ENCODE measurements at regions not wholly inside any gene's neighbourhood (a gene's known extent, or its start where the extent isn't known, plus 50 kb on each side); places are given as distances from the start of the nearest gene placed in this dataset.

DNA sequence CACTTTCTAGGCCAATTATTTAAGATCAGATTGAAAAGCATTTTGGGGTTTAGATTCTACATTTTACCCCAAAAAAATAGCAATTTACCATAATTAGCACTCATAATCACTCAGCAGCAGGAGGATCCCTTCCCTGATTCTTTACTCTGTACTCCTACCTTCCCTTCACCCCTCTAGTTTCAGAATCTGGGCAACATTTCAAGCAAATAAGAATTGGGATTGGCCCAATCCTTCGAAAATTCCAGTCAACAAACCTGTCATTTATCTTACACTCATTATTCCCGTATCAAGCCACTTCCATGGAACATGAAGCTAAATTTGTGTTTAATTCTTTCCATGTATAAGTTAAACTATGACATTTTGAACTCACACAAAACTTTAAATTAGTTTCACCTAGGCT, 349.1 kb upstream of the USP15 start:
- DNase-seq (ENCODE audit: low read depth, low spot score) (no peak), ATAC-seq (no peak)
- Histone ChIP-seq H3K4me1 (ENCODE audit: control insufficient read depth in 1 of 2, insufficient read depth in 2 of 2, low read length in 2 of 2) (no peaks in the 10 kb centered on the region), H3K27me3 (ENCODE audit: insufficient read depth, low read length) (no peaks in the 10 kb centered on the region), H3K79me2 (ENCODE audit: insufficient read depth, low read length) (no peaks in the 10 kb centered on the region), H3K9ac (ENCODE audit: low read length) (no peak overlapping the region), H3K4me2 (ENCODE audit: low read length) (no peak overlapping the region), H4K20me1 (ENCODE audit: insufficient read depth) (no peaks in the 10 kb centered on the region), H3K9me3 (ENCODE audit: control insufficient read depth in 1 of 2, insufficient read depth in 1 of 2, low read depth in 1 of 2, low read length in 2 of 2) (no peaks in the 10 kb centered on the region), H3K36me3 (ENCODE audit: control insufficient read depth in 1 of 2, insufficient read depth in 2 of 2, low read length in 2 of 2) (no peaks in the 10 kb centered on the region), H3K9me2 (ENCODE audit: insufficient read depth) (no peaks in the 10 kb centered on the region), H3K4me3 (replicated peaks in 1 of 2; ENCODE audit: low read depth in 1 of 2, low read length in 2 of 2) (no peak overlapping the region), H2AFZ (ENCODE audit: low read depth, low read length, poor library complexity, severe bottlenecking) (no peak overlapping the region), H3K27ac (ENCODE audit: low read depth, low read length) (no peak overlapping the region)
- intact Hi-C loops (cut with micrococcal nuclease) = no loop called here
- no TSS peak for BruUV-seq (replicated peaks)
- TF ChIP-seq, protein P1, sequence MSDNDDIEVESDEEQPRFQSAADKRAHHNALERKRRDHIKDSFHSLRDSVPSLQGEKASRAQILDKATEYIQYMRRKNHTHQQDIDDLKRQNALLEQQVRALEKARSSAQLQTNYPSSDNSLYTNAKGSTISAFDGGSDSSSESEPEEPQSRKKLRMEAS (IDR thresholded peaks at IDR 0.05) = no peak
- TF ChIP-seq POLR2AphosphoS5 (IDR thresholded peaks at IDR 0.05; ENCODE audit: low read depth, low read length) (no peak), YY1 (IDR thresholded peaks at IDR 0.05; ENCODE audit: extremely low read depth, insufficient replicate concordance, low read depth, low read length) (no peak), FOSL1 (IDR thresholded peaks at IDR 0.05; ENCODE audit: low read depth) (no peak)
- TF ChIP-seq, protein P2, sequence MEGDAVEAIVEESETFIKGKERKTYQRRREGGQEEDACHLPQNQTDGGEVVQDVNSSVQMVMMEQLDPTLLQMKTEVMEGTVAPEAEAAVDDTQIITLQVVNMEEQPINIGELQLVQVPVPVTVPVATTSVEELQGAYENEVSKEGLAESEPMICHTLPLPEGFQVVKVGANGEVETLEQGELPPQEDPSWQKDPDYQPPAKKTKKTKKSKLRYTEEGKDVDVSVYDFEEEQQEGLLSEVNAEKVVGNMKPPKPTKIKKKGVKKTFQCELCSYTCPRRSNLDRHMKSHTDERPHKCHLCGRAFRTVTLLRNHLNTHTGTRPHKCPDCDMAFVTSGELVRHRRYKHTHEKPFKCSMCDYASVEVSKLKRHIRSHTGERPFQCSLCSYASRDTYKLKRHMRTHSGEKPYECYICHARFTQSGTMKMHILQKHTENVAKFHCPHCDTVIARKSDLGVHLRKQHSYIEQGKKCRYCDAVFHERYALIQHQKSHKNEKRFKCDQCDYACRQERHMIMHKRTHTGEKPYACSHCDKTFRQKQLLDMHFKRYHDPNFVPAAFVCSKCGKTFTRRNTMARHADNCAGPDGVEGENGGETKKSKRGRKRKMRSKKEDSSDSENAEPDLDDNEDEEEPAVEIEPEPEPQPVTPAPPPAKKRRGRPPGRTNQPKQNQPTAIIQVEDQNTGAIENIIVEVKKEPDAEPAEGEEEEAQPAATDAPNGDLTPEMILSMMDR (IDR thresholded peaks at IDR 0.05 in 2 of 3, conservative IDR thresholded peaks at IDR 0.05 in 1 of 3; ENCODE audit: borderline replicate concordance in 1 of 3, insufficient read depth in 1 of 3, low read depth in 2 of 3, low read length in 2 of 3) = no peak
- RAD21 ChIA-PET (ENCODE audit: low non-redundant PET in 1 of 2, low total read pairs in 2 of 2, uncharacterized antibody in 2 of 2, unreplicated experiment in 2 of 2) = no interaction called here
- POLR2A ChIA-PET = no interaction called here
- CTCF ChIA-PET = no interaction called here

GRCh38 chr12:61915420-61915819, 344.8 kb upstream of the USP15 start:
- no peak for ATAC-seq
- no peak overlapping the region for H3K27ac ChIP-seq (ENCODE audit: low read depth, low read length)
- H3K27me3 ChIP-seq (ENCODE audit: insufficient read depth, low read length) = no peaks in the 10 kb centered on the region
- H3K9me3 ChIP-seq (ENCODE audit: control insufficient read depth in 1 of 2, insufficient read depth in 1 of 2, low read depth in 1 of 2, low read length in 2 of 2) = no peaks in the 10 kb centered on the region
- H3K9me2 ChIP-seq (ENCODE audit: insufficient read depth) = no peaks in the 10 kb centered on the region
- ChIA-PET POLR2A (no interaction called here), CTCF (no interaction called here), RAD21 (ENCODE audit: low non-redundant PET in 1 of 2, low total read pairs in 2 of 2, uncharacterized antibody in 2 of 2, unreplicated experiment in 2 of 2) (no interaction called here)
- DNase-seq (ENCODE audit: low read depth, low spot score) = no peak
- intact Hi-C loops (cut with micrococcal nuclease) = no loop called here
- H3K4me3 ChIP-seq (replicated peaks in 1 of 2; ENCODE audit: low read depth in 1 of 2, low read length in 2 of 2) = no peak overlapping the region
- H3K4me1 ChIP-seq (ENCODE audit: control insufficient read depth in 1 of 2, insufficient read depth in 2 of 2, low read length in 2 of 2) = 0 out of 4 replicates have a peak, but pooled peaks cover 0 to 3% of the 10 kb centered on the region in 2 experiments
- H4K20me1 ChIP-seq (ENCODE audit: insufficient read depth) = no peaks in the 10 kb centered on the region
- no peak overlapping the region for H3K4me2 ChIP-seq (ENCODE audit: low read length)
- no peaks in the 10 kb centered on the region for H3K36me3 ChIP-seq (ENCODE audit: control insufficient read depth in 1 of 2, insufficient read depth in 2 of 2, low read length in 2 of 2)
- no peak for TF ChIP-seq FOSL1 (IDR thresholded peaks at IDR 0.05; ENCODE audit: low read depth)
- H3K9ac ChIP-seq (ENCODE audit: low read length) = no peak overlapping the region
- no peaks in the 10 kb centered on the region for H3K79me2 ChIP-seq (ENCODE audit: insufficient read depth, low read length)
- H2AFZ ChIP-seq (ENCODE audit: low read depth, low read length, poor library complexity, severe bottlenecking) = no peak overlapping the region
- BruUV-seq (replicated peaks) = no TSS peak
